ENCODE measurements at regions not wholly inside any gene's neighbourhood (a gene's known extent, or its start where the extent isn't known, plus 50 kb on each side); places are given as distances from the start of the nearest gene placed in this dataset.
"Not testable (repeated sequence)": the region's sequence is repeated elsewhere in the genome, so short reads cannot be mapped to it uniquely, and the experiment has no call there.

- no peak overlapping the region for H3K4me3 ChIP-seq (ENCODE audit: control insufficient read depth, low read depth, low read length)
- no peak for DNase-seq (ENCODE audit: low read depth)
- no peak for TF ChIP-seq CTCF (conservative IDR thresholded peaks at IDR 0.05; ENCODE audit: control insufficient read depth, insufficient read depth, low read depth, low read length)
Observed at GRCh38 chr3:193055352-193055751, 137.7 kb upstream of the MB21D2 start.

- no peak for TF ChIP-seq CTCF (conservative IDR thresholded peaks at IDR 0.05; ENCODE audit: control insufficient read depth, insufficient read depth, low read depth, low read length)
- no peak overlapping the region for H3K4me3 ChIP-seq (ENCODE audit: control insufficient read depth, low read depth, low read length)
- no peak for DNase-seq (ENCODE audit: low read depth)
Observed at GRCh38 chr3:193057616-193058015, 140.0 kb upstream of the MB21D2 start.

- H3K4me3 ChIP-seq (ENCODE audit: control insufficient read depth, low read depth, low read length), result no peak overlapping the region
- no peak for TF ChIP-seq CTCF (conservative IDR thresholded peaks at IDR 0.05; ENCODE audit: control insufficient read depth, insufficient read depth, low read depth, low read length)
Observed at GRCh38 chr3:193060748-193061546, 143.3 kb upstream of the MB21D2 start.

GRCh38 chr3:193068365-193068764 is 150.7 kb upstream of the MB21D2 start:
- no peak for TF ChIP-seq CTCF (conservative IDR thresholded peaks at IDR 0.05; ENCODE audit: control insufficient read depth, insufficient read depth, low read depth, low read length)
- DNase-seq (ENCODE audit: low read depth), result no peak
- no peak overlapping the region for H3K4me3 ChIP-seq (ENCODE audit: control insufficient read depth, low read depth, low read length)

More at GRCh38 chr3:193060748-193061546, 143.3 kb upstream of the MB21D2 start:
- DNase-seq (ENCODE audit: low read depth), result no peak

- DNase-seq (ENCODE audit: low read depth); H3K4me3 ChIP-seq (ENCODE audit: control insufficient read depth, low read depth, low read length): not testable (repeated sequence)
Observed at GRCh38 chr3:193069732-193070131, 152.1 kb upstream of the MB21D2 start.

GRCh38 chr3:193078996-193079753 is 161.5 kb upstream of the MB21D2 start:
- no peak overlapping the region for H3K4me3 ChIP-seq (ENCODE audit: control insufficient read depth, low read depth, low read length)
- DNase-seq (ENCODE audit: low read depth), result no peak
- no peak for TF ChIP-seq CTCF (conservative IDR thresholded peaks at IDR 0.05; ENCODE audit: control insufficient read depth, insufficient read depth, low read depth, low read length)

GRCh38 chr3:193080821-193081365 is 160.1 kb upstream of the PLAAT1 start:
- no peak for TF ChIP-seq CTCF (conservative IDR thresholded peaks at IDR 0.05; ENCODE audit: control insufficient read depth, insufficient read depth, low read depth, low read length)
- no peak overlapping the region for H3K4me3 ChIP-seq (ENCODE audit: control insufficient read depth, low read depth, low read length)
- no peak for DNase-seq (ENCODE audit: low read depth)
